NT2/D1 (cell line): ENCODE measurements at regions not wholly inside any gene's neighbourhood (a gene's known extent, or its start where the extent isn't known, plus 50 kb on each side); places are given as distances from the start of the nearest gene placed in this dataset.

ENCODE experiments used
- SUZ12 ChIP-seq: IDR thresholded peaks from 2 replicates; pipeline ENCODE4 v1.6.1; 2011; ENCODE audit not compliant: insufficient read length, insufficient read depth; ENCODE audit errors: extremely low read depth
- YY1 ChIP-seq: IDR thresholded peaks from 2 replicates; pipeline ENCODE4 v1.6.1; 2011; ENCODE audit not compliant: insufficient read length, insufficient read depth
- ZNF274 ChIP-seq: IDR thresholded peaks from 2 replicates; pipeline ENCODE4 v1.6.1; 2011; ENCODE audit warnings: mild to moderate bottlenecking, low read depth, low read length

GRCh38 chr16:9184354-9184690 lies 92.9 kb downstream of the HAPSTR1 start:
- TF ChIP-seq SUZ12 (no peak), ZNF274 (no peak), YY1 (no peak)
